NCI-H748 treated with DMSO at 0.1 percent for 48 hours (cell line): ENCODE measurements at regions not wholly inside any gene's neighbourhood (a gene's known extent, or its start where the extent isn't known, plus 50 kb on each side); places are given as distances from the start of the nearest gene placed in this dataset.

ENCODE experiments used
- DNase-seq: peaks from one replicate; lab custom pipeline; 2025; lab: John Stamatoyannopoulos, UW

GRCh38 chr11:11039208-11039965 is 181.5 kb upstream of the ZBED5 start:
- DNase-seq: no peak

DNA sequence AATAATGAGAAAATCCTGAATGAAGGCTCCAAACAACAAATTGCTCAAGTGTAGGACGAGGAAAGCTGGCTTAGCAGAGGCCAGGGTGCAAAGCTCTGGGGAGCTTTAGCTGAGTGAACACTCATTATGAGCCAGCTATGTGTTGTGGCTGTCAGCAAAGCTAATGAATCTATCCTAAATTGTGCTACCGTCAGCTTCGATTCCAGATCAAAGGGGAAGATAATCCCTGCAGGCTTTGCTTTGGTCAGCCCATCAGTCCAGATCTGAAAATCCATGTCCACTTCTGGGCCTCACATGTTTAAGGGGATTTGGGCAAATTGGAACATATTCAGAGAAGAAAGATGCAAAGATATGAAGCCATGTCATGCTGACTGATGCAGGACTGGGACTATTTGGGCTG is 180.9 kb upstream of the ZBED5 start:
- DNase-seq: no peak

GRCh38 chr11:11038352-11038751 is 180.5 kb upstream of the ZBED5 start:
- no peak for DNase-seq

GRCh38 chr11:11036848-11037732 is 179.2 kb upstream of the ZBED5 start:
- peak; percentile 61 for DNase-seq

DNA sequence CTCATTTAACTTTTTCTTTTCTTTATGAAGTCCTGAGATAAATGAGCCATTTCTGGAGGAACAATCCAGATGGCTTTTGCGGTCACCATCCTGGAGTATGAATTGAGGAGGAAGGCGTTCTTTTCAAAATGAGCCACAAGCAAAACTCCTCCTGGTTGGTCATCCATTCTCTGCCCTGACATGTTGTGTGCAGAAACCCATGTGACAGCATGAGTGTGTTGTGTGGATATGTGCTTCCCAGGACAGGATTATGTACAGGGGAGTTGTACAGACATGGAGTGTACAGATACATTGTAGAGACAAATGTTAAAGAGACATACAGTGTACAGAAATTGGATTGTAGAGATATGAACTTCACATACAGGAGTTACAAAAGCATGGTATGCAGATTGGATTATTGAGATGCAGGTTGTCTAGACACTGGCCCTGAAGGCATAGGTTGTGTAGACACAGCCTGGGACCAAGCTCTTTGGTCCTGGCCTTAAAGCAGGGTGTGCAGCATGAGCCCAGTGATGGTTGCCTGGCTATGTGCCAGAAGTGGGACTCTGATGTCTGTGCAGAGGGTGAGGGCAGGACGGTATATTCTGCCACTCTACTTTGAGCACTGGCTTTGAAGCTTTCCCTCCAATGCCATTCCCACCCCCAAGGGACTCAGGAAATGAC is 178.5 kb upstream of the ZBED5 start:
- no peak for DNase-seq

DNA sequence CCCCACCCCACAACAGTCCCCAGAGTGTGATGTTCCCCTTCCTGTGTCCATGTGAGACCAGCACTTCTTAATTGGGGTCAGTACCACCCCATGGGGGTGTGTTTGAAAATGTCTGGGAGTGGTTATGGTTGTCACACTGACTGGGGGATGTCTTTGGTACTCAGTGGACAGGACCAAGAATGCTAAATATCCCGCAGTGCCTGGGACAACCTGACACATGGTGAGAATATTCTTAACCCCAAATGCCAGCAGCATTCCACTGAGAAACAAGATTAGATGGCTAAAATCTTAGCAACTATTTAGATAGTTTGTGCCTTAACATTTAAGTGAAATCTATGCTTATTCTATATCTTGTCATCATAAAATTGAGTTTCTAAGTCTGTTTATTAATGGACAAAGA is 177.5 kb upstream of the ZBED5 start:
- DNase-seq: no peak

DNA sequence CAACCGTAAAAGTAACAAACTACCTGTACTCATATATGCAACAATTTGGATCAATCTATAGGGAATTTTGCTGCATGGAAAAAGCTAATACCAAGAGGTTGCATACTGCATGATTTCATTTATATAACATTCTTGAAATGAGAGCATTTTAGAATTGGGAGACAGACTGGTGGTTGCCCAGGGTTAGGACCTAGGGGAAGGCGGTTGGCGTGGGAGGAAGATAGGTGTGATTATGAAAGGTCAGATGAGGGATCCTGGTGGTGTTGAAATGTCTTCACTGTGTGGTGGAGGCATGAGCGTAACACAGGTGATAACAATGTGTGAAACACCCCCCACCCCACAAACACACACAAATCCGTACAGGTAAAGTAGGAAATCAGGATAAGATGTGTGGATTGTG is 176.6 kb upstream of the ZBED5 start:
- DNase-seq: no peak

DNA sequence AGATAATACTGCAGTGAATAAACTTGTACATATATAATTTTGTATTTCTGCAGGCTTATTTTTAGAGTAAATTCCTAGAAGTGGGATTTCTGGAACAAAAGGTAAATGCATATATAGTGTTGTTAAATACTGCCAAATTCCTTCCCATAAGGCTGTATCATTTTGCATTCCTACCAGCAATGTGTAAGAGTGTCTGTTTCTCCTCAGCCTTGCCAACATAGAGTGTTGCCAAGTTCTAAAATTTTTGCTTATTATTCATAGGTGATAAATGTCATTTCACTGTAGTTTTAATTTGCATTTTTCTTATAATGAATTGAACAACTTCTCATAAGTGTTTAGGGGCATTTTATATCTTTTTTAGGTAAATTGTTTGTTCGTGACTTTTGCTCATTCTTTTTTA is 174.2 kb upstream of the ZBED5 start:
- DNase-seq: no peak

- no peak for DNase-seq
These were observed 171.2 kb upstream of the ZBED5 start for GRCh38 chr11:11029027-11029426.

- DNase-seq: peak; percentile 70
These were observed 170.3 kb upstream of the ZBED5 start for GRCh38 chr11:11028017-11028692.

GRCh38 chr11:11027288-11027687 is 169.4 kb upstream of the ZBED5 start:
- DNase-seq: no peak

DNA sequence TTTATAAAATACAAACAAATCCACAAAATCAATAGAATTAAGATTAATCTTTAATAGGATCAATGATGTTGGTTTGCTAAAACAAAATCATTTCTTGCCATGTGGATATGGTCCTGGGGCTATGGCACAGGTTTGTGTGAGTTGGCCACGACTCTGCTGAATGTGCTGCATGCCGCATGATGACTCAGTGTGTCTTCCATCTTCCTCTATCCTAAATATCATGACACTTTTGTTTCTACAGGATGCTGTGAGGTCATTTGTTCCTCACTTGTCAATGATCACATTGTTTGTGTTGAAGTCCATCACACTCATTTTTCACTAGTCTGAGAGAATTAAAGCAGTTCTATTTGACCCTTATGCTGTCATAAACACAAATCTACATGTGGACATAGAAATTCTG is 167.2 kb upstream of the ZBED5 start:
- no peak for DNase-seq

- DNase-seq: peak; percentile 17
These were observed 164.4 kb upstream of the ZBED5 start for GRCh38 chr11:11022125-11022730.

DNA sequence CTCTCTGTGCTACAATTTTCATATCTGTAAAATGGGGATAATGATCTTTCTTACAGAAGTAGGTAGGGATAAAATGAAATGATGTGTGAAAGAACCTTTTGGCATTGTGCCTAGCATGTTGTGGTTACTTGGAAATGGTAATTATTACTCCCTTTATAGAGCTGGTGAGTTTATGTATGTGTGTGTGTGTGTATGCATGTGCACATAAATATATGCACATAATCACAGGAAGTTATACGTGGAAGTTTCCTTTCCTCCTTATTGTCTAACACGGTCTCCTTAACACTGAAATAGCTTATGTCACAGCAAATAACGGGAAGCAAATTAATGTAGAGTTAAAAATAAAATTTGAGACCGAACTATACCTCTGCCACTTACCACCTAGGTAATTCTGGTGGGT is 163.7 kb upstream of the ZBED5 start:
- no peak for DNase-seq

GRCh38 chr11:11020747-11021149 is 162.9 kb upstream of the ZBED5 start:
- no peak for DNase-seq

DNA sequence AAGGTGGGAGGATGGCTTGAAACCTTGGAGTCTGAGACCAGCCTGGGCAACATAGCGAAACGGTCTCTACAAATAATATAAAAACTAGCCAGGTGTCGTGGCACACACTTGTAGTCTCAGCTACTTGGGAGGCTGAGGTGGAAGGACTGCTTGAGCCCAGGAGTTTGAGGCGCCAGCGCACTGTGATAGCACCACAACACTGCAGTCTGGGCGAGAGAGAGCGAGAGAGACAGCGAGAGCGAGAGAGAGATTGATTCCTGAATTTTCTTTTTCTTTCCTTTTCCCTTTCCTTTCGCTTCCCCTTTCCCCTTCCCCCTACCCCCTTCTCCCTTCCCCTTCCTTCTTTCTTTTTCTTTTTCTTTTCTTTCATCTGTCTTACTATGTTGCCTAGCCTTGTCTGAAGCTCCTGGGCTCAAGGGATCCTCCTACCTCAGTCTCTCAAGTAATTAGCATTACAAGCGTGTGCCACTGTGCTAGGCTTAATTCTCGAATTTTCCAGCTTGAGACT is 162.4 kb upstream of the ZBED5 start:
- DNase-seq: no peak

GRCh38 chr11:11016943-11017342 is 159.1 kb upstream of the ZBED5 start:
- DNase-seq: no peak

DNA sequence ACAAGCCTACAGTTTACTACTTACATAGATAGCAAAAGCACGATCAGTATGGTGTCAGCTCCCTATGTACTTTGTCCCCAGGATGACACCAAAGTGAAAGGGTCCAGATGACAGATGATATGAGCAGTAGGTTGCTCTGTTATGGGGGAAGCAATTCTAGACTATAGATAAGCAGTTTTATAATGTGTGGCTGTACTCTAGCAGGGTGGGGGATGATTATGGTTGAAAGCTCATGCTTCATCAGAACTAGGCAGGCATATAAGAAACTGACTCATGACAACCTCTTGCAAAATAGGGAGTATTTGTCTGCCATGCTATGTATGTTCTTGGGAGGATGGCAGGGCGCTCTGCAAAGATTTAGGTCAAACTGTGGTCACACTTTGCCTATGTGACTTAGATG is 158.2 kb upstream of the ZBED5 start:
- DNase-seq: no peak

DNA sequence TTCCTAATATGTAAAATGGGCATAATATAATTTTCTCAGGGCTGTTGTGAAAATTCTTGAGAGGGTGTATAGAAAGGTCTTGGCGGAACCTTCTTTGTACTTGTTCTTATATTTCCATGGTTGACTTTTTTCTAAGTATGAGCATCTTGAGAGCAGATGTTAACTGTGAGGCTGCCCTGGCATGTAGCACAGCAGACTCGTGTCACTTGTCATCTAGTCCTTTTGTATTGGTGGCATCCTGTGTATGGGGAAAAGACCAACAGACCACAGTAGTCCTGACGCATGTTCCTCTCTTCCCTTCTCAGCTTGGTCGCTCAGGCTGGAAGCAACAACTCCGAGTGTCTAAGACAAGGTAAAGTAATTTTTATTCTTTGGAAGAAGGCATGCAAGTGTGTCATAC is 153.8 kb upstream of the ZBED5 start:
- no peak for DNase-seq

DNA sequence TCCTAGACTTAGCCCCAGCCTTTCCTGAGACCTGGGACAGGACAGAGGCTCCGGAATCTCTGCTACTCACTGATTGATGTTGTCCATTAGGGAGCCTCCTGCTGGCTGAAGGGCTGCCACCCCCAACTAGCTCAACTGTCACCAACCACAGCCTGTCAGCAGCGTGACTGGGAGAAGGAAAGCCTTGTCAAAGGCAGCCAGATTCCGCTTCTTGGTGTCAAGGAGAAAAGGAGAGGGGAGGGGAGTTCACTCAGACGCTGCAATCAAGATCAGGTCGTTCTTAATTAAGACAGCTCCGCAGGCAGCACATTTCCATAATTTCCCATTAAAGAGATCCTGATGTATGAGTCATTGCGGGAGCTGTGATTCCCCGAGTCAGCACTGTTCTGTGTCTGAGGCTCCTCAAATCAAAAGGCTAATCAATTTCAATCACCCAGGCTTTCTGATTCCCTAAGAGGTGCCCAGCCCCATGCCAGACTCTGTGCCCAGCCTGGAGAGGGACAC is 152.8 kb upstream of the ZBED5 start:
- DNase-seq: no peak

DNA sequence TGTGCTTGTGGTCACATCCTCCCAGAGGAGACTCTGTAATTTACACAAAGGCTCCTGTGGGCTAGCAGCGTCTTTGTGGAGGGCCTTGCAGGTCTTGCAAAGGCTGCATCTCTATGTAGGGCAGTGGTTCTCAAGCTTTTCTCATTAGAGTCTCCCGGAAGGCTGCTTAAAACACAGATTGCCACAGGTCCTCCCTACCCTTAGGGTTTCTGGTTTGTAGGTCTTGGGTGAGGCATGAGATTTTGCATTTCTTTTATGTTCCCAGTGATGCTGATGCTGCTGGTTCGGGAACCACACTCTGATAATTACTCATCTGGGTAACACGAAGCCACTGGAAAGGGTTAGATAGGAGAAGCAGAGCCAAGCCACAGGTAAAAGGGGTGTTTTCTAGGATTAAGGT is 151.3 kb upstream of the ZBED5 start:
- no peak for DNase-seq
